Muscle layer of colon (tissue), 2 donors: ENCODE measurements at regions not wholly inside any gene's neighbourhood (a gene's known extent, or its start where the extent isn't known, plus 50 kb on each side); places are given as distances from the start of the nearest gene placed in this dataset.

Experiments used
- H3K27ac ChIP-seq: one replicate; pipeline ENCODE4 v1.7.0; 2013; ENCODE audit warnings: low read depth, mild to moderate bottlenecking, low read length, moderate library complexity
- H3K27me3 ChIP-seq, 2 donors: one replicate each; pipeline ENCODE4 v1.7.0; 2013; ENCODE audit warnings: low read length in 2 of 2, mild to moderate bottlenecking in 2 of 2; ENCODE audit not compliant: insufficient read depth in 2 of 2, control insufficient read depth in 1 of 2
- H3K36me3 ChIP-seq: one replicate; pipeline ENCODE4 v1.7.0; 2013; ENCODE audit warnings: mild to moderate bottlenecking, low read length; ENCODE audit not compliant: insufficient read depth
- H3K4me1 ChIP-seq: one replicate; pipeline ENCODE4 v1.7.0; 2013; ENCODE audit warnings: mild to moderate bottlenecking, low read length; ENCODE audit not compliant: insufficient read depth
- H3K4me3 ChIP-seq, 2 donors: one replicate each; pipeline ENCODE4 v1.7.0; 2013; ENCODE audit warnings: low read length in 2 of 2, low read depth in 1 of 2, mild to moderate bottlenecking in 1 of 2, moderate library complexity in 1 of 2
- H3K9ac ChIP-seq: one replicate; pipeline ENCODE4 v1.7.0; 2013; ENCODE audit warnings: low read length
- H3K9me3 ChIP-seq: one replicate; pipeline ENCODE4 v1.7.0; 2013; ENCODE audit warnings: mild to moderate bottlenecking, low read length
- donor health status: abdominal sarcoma.
- donor health status: Adenocarcinoma of cecum.

- H3K4me3 ChIP-seq = no peak overlapping the region
- H3K27ac ChIP-seq = no peak overlapping the region
Observed at GRCh38 chr2:67560771-67561456, 163.8 kb downstream of the ETAA1 start.

GRCh38 chr2:67561457-67561965 is 164.4 kb downstream of the ETAA1 start:
- H3K36me3 ChIP-seq = no peaks in the 10 kb centered on the region
- H3K27ac ChIP-seq = no peak overlapping the region
- no peaks in the 10 kb centered on the region for H3K9me3 ChIP-seq
- H3K9ac ChIP-seq = no peak overlapping the region
- H3K4me3 ChIP-seq = no peak overlapping the region
- H3K4me1 ChIP-seq = no peaks in the 10 kb centered on the region
- H3K27me3 ChIP-seq = no peaks in the 10 kb centered on the region

More at GRCh38 chr2:67560771-67561456, 163.8 kb downstream of the ETAA1 start:
- Histone ChIP-seq H3K36me3 (no peaks in the 10 kb centered on the region), H3K27me3 (no peaks in the 10 kb centered on the region), H3K9ac (no peak overlapping the region), H3K4me1 (no peaks in the 10 kb centered on the region), H3K9me3 (no peaks in the 10 kb centered on the region)

GRCh38 chr2:67564076-67564475 is 166.9 kb downstream of the ETAA1 start:
- Histone ChIP-seq H3K4me1 (no peaks in the 10 kb centered on the region), H3K4me3 (no peak overlapping the region), H3K9ac (no peak overlapping the region), H3K27me3 (no peaks in the 10 kb centered on the region), H3K9me3 (no peaks in the 10 kb centered on the region), H3K36me3 (no peaks in the 10 kb centered on the region), H3K27ac (no peak overlapping the region)

- Histone ChIP-seq H3K9ac (no peak overlapping the region), H3K4me3 (no peak overlapping the region), H3K9me3 (no peaks in the 10 kb centered on the region), H3K27ac (no peak overlapping the region), H3K27me3 (no peaks in the 10 kb centered on the region), H3K4me1 (no peaks in the 10 kb centered on the region), H3K36me3 (no peaks in the 10 kb centered on the region)
Observed at GRCh38 chr2:67564626-67565025, 167.5 kb downstream of the ETAA1 start.

- H3K9me3 ChIP-seq = no peaks in the 10 kb centered on the region
- no peak overlapping the region for H3K27ac ChIP-seq
- no peaks in the 10 kb centered on the region for H3K4me1 ChIP-seq
- no peaks in the 10 kb centered on the region for H3K36me3 ChIP-seq
- no peaks in the 10 kb centered on the region for H3K27me3 ChIP-seq
- H3K9ac ChIP-seq = no peak overlapping the region
- no peak overlapping the region for H3K4me3 ChIP-seq
Observed at GRCh38 chr2:67565262-67565661, 168.1 kb downstream of the ETAA1 start.

- Histone ChIP-seq H3K9me3 (no peaks in the 10 kb centered on the region), H3K4me3 (no peak overlapping the region), H3K9ac (no peak overlapping the region), H3K36me3 (no peaks in the 10 kb centered on the region), H3K4me1 (no peaks in the 10 kb centered on the region), H3K27me3 (no peaks in the 10 kb centered on the region), H3K27ac (no peak overlapping the region)
Observed at GRCh38 chr2:67565761-67566160, 168.6 kb downstream of the ETAA1 start.

GRCh38 chr2:67566285-67566684 is 169.2 kb downstream of the ETAA1 start:
- Histone ChIP-seq H3K9ac (no peak overlapping the region), H3K4me3 (no peak overlapping the region), H3K27me3 (no peaks in the 10 kb centered on the region), H3K27ac (no peak overlapping the region), H3K4me1 (no peaks in the 10 kb centered on the region), H3K36me3 (no peaks in the 10 kb centered on the region), H3K9me3 (no peaks in the 10 kb centered on the region)

GRCh38 chr2:67566958-67567635 is 170.0 kb downstream of the ETAA1 start:
- no peaks in the 10 kb centered on the region for H3K27me3 ChIP-seq
- no peak overlapping the region for H3K9ac ChIP-seq
- no peaks in the 10 kb centered on the region for H3K9me3 ChIP-seq
- no peak overlapping the region for H3K27ac ChIP-seq
- no peaks in the 10 kb centered on the region for H3K4me1 ChIP-seq
- H3K36me3 ChIP-seq = no peaks in the 10 kb centered on the region
- H3K4me3 ChIP-seq = no peak overlapping the region

- H3K9me3 ChIP-seq = no peaks in the 10 kb centered on the region
- H3K27me3 ChIP-seq = no peaks in the 10 kb centered on the region
- H3K4me1 ChIP-seq = no peaks in the 10 kb centered on the region
- H3K36me3 ChIP-seq = no peaks in the 10 kb centered on the region
- H3K4me3 ChIP-seq = no peak overlapping the region
- H3K27ac ChIP-seq = no peak overlapping the region
- no peak overlapping the region for H3K9ac ChIP-seq
Observed at GRCh38 chr2:67567886-67568285, 170.8 kb downstream of the ETAA1 start.

- no peaks in the 10 kb centered on the region for H3K4me1 ChIP-seq
- no peak overlapping the region for H3K4me3 ChIP-seq
- no peak overlapping the region for H3K9ac ChIP-seq
- H3K27ac ChIP-seq = no peak overlapping the region
- no peaks in the 10 kb centered on the region for H3K27me3 ChIP-seq
- no peaks in the 10 kb centered on the region for H3K9me3 ChIP-seq
- H3K36me3 ChIP-seq = no peaks in the 10 kb centered on the region
Observed at GRCh38 chr2:67570611-67571010, 173.5 kb downstream of the ETAA1 start.

- Histone ChIP-seq H3K36me3 (no peaks in the 10 kb centered on the region), H3K4me1 (no peaks in the 10 kb centered on the region), H3K27ac (no peak overlapping the region), H3K4me3 (no peak overlapping the region), H3K27me3 (no peaks in the 10 kb centered on the region), H3K9me3 (no peaks in the 10 kb centered on the region), H3K9ac (no peak overlapping the region)
Observed at GRCh38 chr2:67571785-67572718, 174.9 kb downstream of the ETAA1 start.
